ENCODE measurements at regions not wholly inside any gene's neighbourhood (a gene's known extent, or its start where the extent isn't known, plus 50 kb on each side); places are given as distances from the start of the nearest gene placed in this dataset.

DNA sequence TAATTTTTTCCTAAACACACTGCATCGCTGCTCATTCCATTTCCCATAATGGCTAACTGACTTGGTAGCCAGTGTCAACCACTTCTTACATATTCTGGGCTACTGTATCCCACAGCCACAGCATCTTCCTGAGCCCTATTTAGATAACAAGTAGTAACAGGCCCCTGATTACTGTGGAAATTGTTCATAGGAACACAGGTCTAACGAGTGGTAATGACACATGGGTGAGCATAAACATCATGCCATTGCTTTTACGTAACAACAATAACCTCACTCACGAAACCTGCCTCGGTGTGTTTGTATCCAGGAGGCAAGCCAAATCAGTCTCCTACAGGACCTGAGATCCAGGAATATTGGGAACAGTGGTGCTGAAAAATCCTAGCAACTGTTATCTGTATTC lies 438.6 kb downstream of the KLF5 start:
- Mint-ChIP-seq H3K36me3 (no peaks in the 10 kb centered on the region), H3K27ac (no peak overlapping the region), H3K9me3 (no peaks in the 10 kb centered on the region), H3K4me3 (no peak overlapping the region), H3K4me1 (peaks cover 32% of the 10 kb centered on the region), H3K27me3 (ENCODE audit: low read depth) (no peaks in the 10 kb centered on the region)
- TF ChIP-seq, protein P1, sequence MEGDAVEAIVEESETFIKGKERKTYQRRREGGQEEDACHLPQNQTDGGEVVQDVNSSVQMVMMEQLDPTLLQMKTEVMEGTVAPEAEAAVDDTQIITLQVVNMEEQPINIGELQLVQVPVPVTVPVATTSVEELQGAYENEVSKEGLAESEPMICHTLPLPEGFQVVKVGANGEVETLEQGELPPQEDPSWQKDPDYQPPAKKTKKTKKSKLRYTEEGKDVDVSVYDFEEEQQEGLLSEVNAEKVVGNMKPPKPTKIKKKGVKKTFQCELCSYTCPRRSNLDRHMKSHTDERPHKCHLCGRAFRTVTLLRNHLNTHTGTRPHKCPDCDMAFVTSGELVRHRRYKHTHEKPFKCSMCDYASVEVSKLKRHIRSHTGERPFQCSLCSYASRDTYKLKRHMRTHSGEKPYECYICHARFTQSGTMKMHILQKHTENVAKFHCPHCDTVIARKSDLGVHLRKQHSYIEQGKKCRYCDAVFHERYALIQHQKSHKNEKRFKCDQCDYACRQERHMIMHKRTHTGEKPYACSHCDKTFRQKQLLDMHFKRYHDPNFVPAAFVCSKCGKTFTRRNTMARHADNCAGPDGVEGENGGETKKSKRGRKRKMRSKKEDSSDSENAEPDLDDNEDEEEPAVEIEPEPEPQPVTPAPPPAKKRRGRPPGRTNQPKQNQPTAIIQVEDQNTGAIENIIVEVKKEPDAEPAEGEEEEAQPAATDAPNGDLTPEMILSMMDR (IDR thresholded peaks at IDR 0.05; ENCODE audit: unreplicated experiment): no peak
- DNase-seq (ENCODE audit: low spot score in 2 of 2, unreplicated experiment in 2 of 2): no peak

DNA sequence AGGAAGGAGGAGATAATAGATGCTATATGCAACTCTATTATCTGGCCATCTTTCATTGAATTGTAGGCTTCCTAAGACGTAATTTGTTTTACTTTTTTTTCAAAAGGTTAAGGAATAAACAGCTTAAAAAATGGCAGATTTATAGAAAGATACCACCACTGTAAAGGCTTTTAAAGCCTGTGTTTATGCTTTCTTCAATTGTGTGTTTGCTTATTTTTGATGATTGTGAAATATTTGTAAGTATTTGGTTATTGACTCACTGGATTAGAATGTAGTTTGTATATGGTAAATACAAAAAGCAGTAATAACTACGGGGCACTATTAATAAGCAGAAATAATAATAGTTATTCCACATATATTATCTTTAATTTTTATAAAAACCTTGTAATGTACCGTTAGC lies 437.9 kb downstream of the KLF5 start:
- Mint-ChIP-seq H3K9me3 (no peaks in the 10 kb centered on the region), H3K27ac (no peak overlapping the region), H3K27me3 (ENCODE audit: low read depth) (no peaks in the 10 kb centered on the region), H3K4me1 (peaks cover 34% of the 10 kb centered on the region), H3K4me3 (no peak overlapping the region), H3K36me3 (no peaks in the 10 kb centered on the region)
- DNase-seq (ENCODE audit: low spot score in 2 of 2, unreplicated experiment in 2 of 2): no peak
- TF ChIP-seq, protein P1 (IDR thresholded peaks at IDR 0.05; ENCODE audit: unreplicated experiment): no peak

DNA sequence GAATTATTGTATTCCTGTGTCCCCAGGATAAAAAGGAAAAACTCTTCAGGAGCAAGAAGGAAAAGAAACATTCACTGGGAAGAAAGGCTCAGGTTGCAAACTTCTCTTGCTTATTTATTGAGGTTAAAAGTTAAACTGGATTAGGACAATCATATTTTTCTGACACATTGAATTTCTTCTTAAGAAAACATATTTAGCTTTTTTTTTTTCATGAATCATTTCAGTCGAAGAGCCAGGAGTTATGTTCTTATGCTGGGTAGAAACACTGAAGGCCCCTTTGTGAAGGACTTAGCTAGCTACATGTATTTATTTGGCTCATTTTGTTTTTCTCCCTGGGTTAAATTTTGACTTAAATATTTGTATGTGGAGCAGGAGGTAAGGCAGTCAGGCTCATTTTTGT lies 434.0 kb downstream of the KLF5 start:
- TF ChIP-seq, protein P1 (IDR thresholded peaks at IDR 0.05; ENCODE audit: unreplicated experiment): no peak
- H3K4me3 Mint-ChIP-seq: no peak overlapping the region
- peaks cover 32% of the 10 kb centered on the region for H3K4me1 Mint-ChIP-seq
- peak overlapping the region; percentile 87 for H3K27ac Mint-ChIP-seq
- no peaks in the 10 kb centered on the region for H3K27me3 Mint-ChIP-seq (ENCODE audit: low read depth)
- peaks cover 27% of the 10 kb centered on the region for H3K9me3 Mint-ChIP-seq
- no peak for DNase-seq (ENCODE audit: low spot score in 2 of 2, unreplicated experiment in 2 of 2)
- peaks cover 15% of the 10 kb centered on the region for H3K36me3 Mint-ChIP-seq

DNA sequence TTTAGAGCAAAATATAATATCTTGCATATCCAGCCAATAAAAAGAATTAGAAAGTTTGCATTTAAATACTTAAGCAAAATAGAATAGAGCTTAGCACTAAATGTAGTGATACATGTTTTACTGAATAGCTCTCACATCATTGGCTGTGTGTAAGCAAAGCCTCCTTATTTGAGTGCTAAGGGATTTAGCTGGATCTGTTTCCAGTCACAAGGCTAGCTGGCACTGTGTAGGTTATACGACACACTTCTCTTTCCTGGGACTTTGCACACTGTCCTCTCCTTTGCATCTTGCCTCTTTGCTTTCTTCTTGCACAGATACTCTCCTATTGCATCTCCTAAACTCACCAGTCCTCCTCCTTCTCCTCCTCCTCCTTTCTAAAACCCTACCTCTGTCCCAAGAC lies 423.8 kb downstream of the KLF5 start:
- H3K9me3 Mint-ChIP-seq: peaks cover 8% of the 10 kb centered on the region
- no peaks in the 10 kb centered on the region for H3K27me3 Mint-ChIP-seq (ENCODE audit: low read depth)
- no peak overlapping the region for H3K4me3 Mint-ChIP-seq
- H3K36me3 Mint-ChIP-seq: peaks cover 2% of the 10 kb centered on the region
- TF ChIP-seq, protein P1 (IDR thresholded peaks at IDR 0.05; ENCODE audit: unreplicated experiment): no peak
- peaks cover 13% of the 10 kb centered on the region for H3K4me1 Mint-ChIP-seq
- DNase-seq (ENCODE audit: low spot score in 2 of 2, unreplicated experiment in 2 of 2): no peak
- no peak overlapping the region for H3K27ac Mint-ChIP-seq

DNA sequence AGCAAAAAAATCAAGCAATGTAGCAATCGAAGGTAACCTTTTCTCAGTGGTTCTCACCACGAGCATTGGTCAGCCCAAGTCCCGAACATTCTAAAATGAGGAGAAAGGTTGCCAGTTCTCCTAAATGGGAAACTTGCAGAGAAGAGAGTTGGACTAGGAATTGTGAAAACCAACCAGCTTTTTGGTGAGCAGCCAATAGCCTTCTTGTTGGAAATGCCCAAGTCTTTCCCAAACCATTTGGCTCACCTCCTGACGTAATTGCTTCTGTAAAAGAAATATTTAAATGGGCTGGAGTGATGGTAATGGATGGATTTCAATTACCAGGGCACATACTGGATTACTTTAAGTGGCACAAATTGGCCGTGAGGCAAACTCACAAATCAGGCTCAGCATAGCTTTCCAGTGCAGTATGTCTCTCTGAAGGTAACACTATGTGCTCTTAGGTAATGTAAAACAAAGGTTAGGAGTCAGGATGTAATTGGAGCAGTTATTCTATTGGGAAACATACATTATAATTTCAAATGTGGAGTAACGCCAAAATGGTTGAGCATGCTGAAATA lies 423.2 kb downstream of the KLF5 start:
- Mint-ChIP-seq H3K36me3 (peaks cover 2% of the 10 kb centered on the region), H3K27ac (no peak overlapping the region), H3K4me1 (peaks cover 13% of the 10 kb centered on the region), H3K4me3 (no peak overlapping the region), H3K27me3 (ENCODE audit: low read depth) (no peaks in the 10 kb centered on the region), H3K9me3 (peaks cover 7% of the 10 kb centered on the region)
- DNase-seq (ENCODE audit: low spot score in 2 of 2, unreplicated experiment in 2 of 2): no peak
- TF ChIP-seq, protein P1 (IDR thresholded peaks at IDR 0.05; ENCODE audit: unreplicated experiment): no peak

All from mesothelial cell of epicardium (in vitro differentiated cells).